H1 (cell line): ENCODE measurements at regions not wholly inside any gene's neighbourhood (a gene's known extent, or its start where the extent isn't known, plus 50 kb on each side); places are given as distances from the start of the nearest gene placed in this dataset.

Experiments used
- BRCA1 ChIP-seq: IDR thresholded peaks from 2 replicates; pipeline ENCODE4 v1.6.1; 2012; ENCODE audit warnings: low read depth, low read length, improper control_type of control experiment
- CTCF ChIP-seq, 3 experiments: IDR thresholded peaks; 1 replicate in 2 of 3; 2 replicates in 1 of 3; pipeline versions ENCODE4 v1.5.1 to v1.6.1; 2011; ENCODE audit warnings: low read length in 3 of 3, mild to moderate bottlenecking in 3 of 3, inconsistent platforms in 2 of 3, low read depth in 1 of 3, moderate library complexity in 1 of 3; ENCODE audit not compliant: insufficient read depth in 1 of 3; ENCODE audit errors: control extremely low read depth in 1 of 3
- EP300 ChIP-seq, 2 experiments: IDR thresholded peaks; 1 replicate in 1 of 2; 2 replicates in 1 of 2; pipeline ENCODE4 v1.6.1; 2011 to 2012; ENCODE audit warnings: low read depth in 2 of 2, low read length in 2 of 2, mild to moderate bottlenecking in 2 of 2, borderline replicate concordance in 1 of 2, inconsistent platforms in 1 of 2, moderate library complexity in 1 of 2
- HDAC6 ChIP-seq: IDR thresholded peaks from one replicate; pipeline ENCODE4 v1.7.1; 2012; ENCODE audit warnings: low read depth, mild to moderate bottlenecking, inconsistent platforms, low read length, moderate library complexity
- JUN ChIP-seq: IDR thresholded peaks from 2 replicates; pipeline ENCODE4 v1.6.1; 2011; ENCODE audit warnings: low read depth, mild to moderate bottlenecking, improper control_type of control experiment, low read length
- KDM1A ChIP-seq: fragments of 200-600, 300-600 bp; sonication (generic); IDR thresholded peaks from 2 replicates; pipeline ENCODE4 v1.7.1; 2016; ENCODE audit warnings: mild to moderate bottlenecking, low read length, borderline replicate concordance
- MAX ChIP-seq: IDR thresholded peaks from 2 replicates; pipeline ENCODE4 v1.6.1; 2012; ENCODE audit warnings: inconsistent platforms
- POLR2AphosphoS5 ChIP-seq: IDR thresholded peaks from 2 replicates; pipeline ENCODE4 v1.6.1; 2011; ENCODE audit warnings: low read depth, low read length
- TCF12 ChIP-seq: IDR thresholded peaks from 2 replicates; pipeline ENCODE4 v1.6.1; 2011; ENCODE audit warnings: low read depth, mild to moderate bottlenecking, low read length
- TEAD4 ChIP-seq: IDR thresholded peaks from 2 replicates; pipeline ENCODE4 v1.6.1; 2012; ENCODE audit warnings: low read depth, low read length, inconsistent platforms, mixed read lengths
- YY1 ChIP-seq: IDR thresholded peaks from 2 replicates; pipeline ENCODE4 v1.6.1; 2011; ENCODE audit warnings: low read depth, mild to moderate bottlenecking, low read length

GRCh38 chr11:131137046-131137445 is 220.8 kb upstream of the SNX19 start:
- TF ChIP-seq CTCF (IDR thresholded peaks at IDR 0.05; ENCODE audit: control extremely low read depth in 1 of 3, insufficient read depth in 1 of 3, low read depth in 1 of 3, low read length in 3 of 3) (no peak), POLR2AphosphoS5 (no peak), TCF12 (no peak), EP300 (IDR thresholded peaks at IDR 0.05; ENCODE audit: borderline replicate concordance in 1 of 2, low read depth in 2 of 2, low read length in 2 of 2) (no peak), YY1 (no peak), BRCA1 (no peak), TEAD4 (no peak), KDM1A (no peak), HDAC6 (no peak), JUN (no peak), MAX (no peak)
